D721Med (cell line): ENCODE measurements at regions not wholly inside any gene's neighbourhood (a gene's known extent, or its start where the extent isn't known, plus 50 kb on each side); places are given as distances from the start of the nearest gene placed in this dataset.
"Not testable (repeated sequence)": the region's sequence is repeated elsewhere in the genome, so short reads cannot be mapped to it uniquely, and the experiment has no call there.

Experiments
- DNase-seq: peaks from one replicate; pipeline ENCODE4 v3.0.0; 2011; ENCODE audit warnings: low spot score; ENCODE audit not compliant: insufficient read length
- FAIRE-seq: peaks from 2 replicates; lab custom pipeline; 2011; peaks lifted over from hg19 to GRCh38; lab: Jason Lieb, UNC
- CTCF ChIP-seq: IDR thresholded peaks from 2 replicates; pipeline ENCODE4 v1.5.1; 2012; ENCODE audit warnings: mild to moderate bottlenecking, control low read depth; ENCODE audit not compliant: insufficient read depth; ENCODE audit errors: missing control alignments

- no peak for TF ChIP-seq CTCF
- FAIRE-seq, result no peak
- DNase-seq, result no peak
Observed at GRCh38 chr4:127484117-127484516, 148.6 kb upstream of the INTU start.

GRCh38 chr4:127486248-127486647 is 146.5 kb upstream of the INTU start:
- FAIRE-seq, result no peak
- DNase-seq, result no peak
- no peak for TF ChIP-seq CTCF

- no peak for TF ChIP-seq CTCF
- DNase-seq (no peak), FAIRE-seq (no peak)
Observed at GRCh38 chr4:127491571-127491970, 141.2 kb upstream of the INTU start.

GRCh38 chr4:127496875-127497274 is 135.9 kb upstream of the INTU start:
- DNase-seq, FAIRE-seq: not testable (repeated sequence)

- TF ChIP-seq CTCF, result no peak
- no peak for FAIRE-seq
- no peak for DNase-seq
Observed at GRCh38 chr4:127498366-127498765, 134.4 kb upstream of the INTU start.

- DNase-seq (no peak), FAIRE-seq (no peak)
- no peak for TF ChIP-seq CTCF
Observed at GRCh38 chr4:127500242-127500641, 132.5 kb upstream of the INTU start.

GRCh38 chr4:127501103-127501502 is 131.7 kb upstream of the INTU start:
- FAIRE-seq, result no peak
- no peak for DNase-seq
- no peak for TF ChIP-seq CTCF

GRCh38 chr4:127503111-127503510 is 129.6 kb upstream of the INTU start:
- FAIRE-seq (no peak), DNase-seq (no peak)
- no peak for TF ChIP-seq CTCF
